Superior temporal gyrus (tissue), 1 donor: ENCODE measurements at regions not wholly inside any gene's neighbourhood (a gene's known extent, or its start where the extent isn't known, plus 50 kb on each side); places are given as distances from the start of the nearest gene placed in this dataset.
"Not testable (repeated sequence)": the region's sequence is repeated elsewhere in the genome, so short reads cannot be mapped to it uniquely, and the experiment has no call there.

Source experiments
- DNase-seq: peaks from one replicate; pipeline ENCODE4 v3.0.0-alpha.2; 2016; ENCODE audit errors: extremely low spot score

GRCh38 chr6:135655055-135655454 lies 157.5 kb upstream of the AHI1 start:
- DNase-seq = no peak

GRCh38 chr6:135657207-135657606 lies 159.7 kb upstream of the AHI1 start:
- DNase-seq = no peak

- no peak for DNase-seq
These were observed 160.9 kb upstream of the AHI1 start for GRCh38 chr6:135658481-135658880.

GRCh38 chr6:135658916-135659315 lies 161.4 kb upstream of the AHI1 start:
- DNase-seq = no peak

- DNase-seq = no peak
These were observed 167.0 kb upstream of the AHI1 start for GRCh38 chr6:135664527-135664926.

- no peak for DNase-seq
These were observed 168.4 kb upstream of the AHI1 start for GRCh38 chr6:135665935-135666334.

GRCh38 chr6:135667691-135668455 lies 170.3 kb upstream of the AHI1 start:
- peak; percentile 23 for DNase-seq

GRCh38 chr6:135672256-135672655 lies 174.7 kb upstream of the AHI1 start:
- no peak for DNase-seq

- no peak for DNase-seq
These were observed 176.2 kb upstream of the AHI1 start for GRCh38 chr6:135673501-135674309.

GRCh38 chr6:135675026-135675425 lies 176.5 kb upstream of the PDE7B start:
- DNase-seq = no peak

GRCh38 chr6:135675862-135676261 lies 175.6 kb upstream of the PDE7B start:
- DNase-seq = no peak

GRCh38 chr6:135680964-135681913 lies 170.3 kb upstream of the PDE7B start:
- DNase-seq = no peak

- DNase-seq = no peak
These were observed 164.7 kb upstream of the PDE7B start for GRCh38 chr6:135686784-135687301.

- not testable (repeated sequence) for DNase-seq
These were observed 163.0 kb upstream of the PDE7B start for GRCh38 chr6:135688476-135688875.

GRCh38 chr6:135692426-135692825 lies 159.1 kb upstream of the PDE7B start:
- DNase-seq = no peak

GRCh38 chr6:135693811-135694370 lies 157.6 kb upstream of the PDE7B start:
- DNase-seq = peak; percentile 31

- DNase-seq = no peak
These were observed 151.8 kb upstream of the PDE7B start for GRCh38 chr6:135699705-135700104.

GRCh38 chr6:135701426-135701825 lies 150.1 kb upstream of the PDE7B start:
- no peak for DNase-seq

- no peak for DNase-seq
These were observed 148.5 kb upstream of the PDE7B start for GRCh38 chr6:135703007-135703406.

GRCh38 chr6:135703621-135704020 lies 147.9 kb upstream of the PDE7B start:
- DNase-seq = no peak

GRCh38 chr6:135707426-135707825 lies 144.1 kb upstream of the PDE7B start:
- DNase-seq = no peak
